CMK (cell line): ENCODE measurements at regions not wholly inside any gene's neighbourhood (a gene's known extent, or its start where the extent isn't known, plus 50 kb on each side); places are given as distances from the start of the nearest gene placed in this dataset.
"Not testable (repeated sequence)": the region's sequence is repeated elsewhere in the genome, so short reads cannot be mapped to it uniquely, and the experiment has no call there.

Source experiments
- DNase-seq: peaks from one replicate; pipeline ENCODE4 v3.0.0-alpha.2; 2010; ENCODE audit warnings: low read depth

- no peak for DNase-seq
Observed at GRCh38 chr2:117199511-117199910, 615.0 kb upstream of the DDX18 start.

- DNase-seq: no peak
Observed at GRCh38 chr2:117212562-117212961, 601.9 kb upstream of the DDX18 start.

DNA sequence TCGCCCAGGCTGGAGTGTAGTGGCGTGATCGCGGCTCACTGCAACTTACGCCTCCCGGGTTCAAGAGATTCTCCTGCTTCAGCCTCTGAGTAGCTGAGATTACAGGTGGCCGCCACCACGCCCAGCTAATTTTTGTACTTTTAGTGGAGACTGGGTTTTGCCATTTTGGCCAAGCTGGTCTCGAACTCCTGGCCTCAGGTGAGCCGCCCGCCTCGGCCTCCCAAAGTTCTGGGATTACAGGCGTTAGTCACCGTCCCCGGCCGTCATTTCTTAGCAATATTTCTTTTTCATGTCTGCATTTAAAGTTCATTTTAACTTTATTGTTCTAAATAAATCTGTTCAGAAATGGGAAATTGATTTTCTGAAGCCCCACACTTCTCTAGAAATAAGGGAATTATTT lies 597.3 kb upstream of the DDX18 start:
- DNase-seq: no peak

DNA sequence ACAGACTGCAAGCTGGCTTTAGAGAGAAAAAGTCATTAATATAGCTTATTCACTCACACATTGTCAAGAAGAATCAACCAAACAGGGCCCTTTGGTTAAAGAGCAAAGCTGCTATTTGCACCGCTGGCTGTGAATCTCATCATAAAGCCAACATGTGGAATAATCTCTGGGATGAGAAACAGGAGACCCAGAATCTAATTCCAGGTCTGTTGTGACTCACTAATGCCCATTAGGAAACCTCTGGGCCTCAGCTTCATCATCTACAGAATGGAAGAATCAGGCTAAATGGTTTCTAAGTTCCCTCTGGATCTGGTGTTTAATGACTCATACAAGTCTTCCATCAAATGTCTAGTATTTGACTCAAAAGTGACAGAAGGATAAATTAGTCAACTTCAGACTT lies 591.7 kb upstream of the DDX18 start:
- DNase-seq: no peak

DNA sequence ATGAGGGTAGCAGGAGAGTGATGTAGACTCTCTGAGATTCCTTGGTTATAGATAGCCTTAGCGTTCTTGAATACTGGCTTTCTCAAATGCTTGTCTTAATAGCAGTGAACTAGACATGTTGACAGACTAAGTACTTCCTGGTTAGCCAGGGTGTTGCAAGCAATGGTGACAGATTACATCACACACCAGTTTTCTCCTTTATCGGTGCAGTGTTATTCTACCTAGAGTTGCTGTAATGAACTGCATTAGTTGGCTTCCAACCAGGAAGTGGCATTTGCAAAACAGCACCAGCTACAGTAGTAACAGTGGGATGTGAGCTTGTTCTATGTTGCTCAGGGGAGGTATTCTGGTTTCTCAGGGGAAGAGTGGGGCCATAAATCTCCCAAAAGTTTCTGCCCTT lies 582.2 kb upstream of the DDX18 start:
- no peak for DNase-seq

DNA sequence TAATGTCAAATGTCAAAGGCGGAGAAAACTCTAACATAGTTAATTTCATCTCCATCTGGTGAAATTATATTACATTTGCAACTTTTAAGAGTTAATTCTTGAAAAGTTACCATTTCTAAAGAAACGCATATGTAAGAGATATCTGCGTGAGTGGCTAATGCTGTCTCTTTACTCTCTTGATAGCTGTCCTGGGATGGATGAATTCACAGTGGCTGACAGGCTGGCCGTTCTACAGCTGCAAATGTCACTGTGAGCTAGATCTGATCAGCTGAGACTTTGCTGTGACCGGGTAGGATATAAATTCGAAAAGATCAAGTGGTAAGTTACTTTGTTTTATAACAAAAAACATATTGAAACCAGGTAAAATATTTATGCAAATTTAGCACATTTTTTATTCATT lies 557.1 kb upstream of the DDX18 start:
- no peak for DNase-seq

- DNase-seq: no peak
Observed at GRCh38 chr2:117269574-117269973, 544.9 kb upstream of the DDX18 start.

DNA sequence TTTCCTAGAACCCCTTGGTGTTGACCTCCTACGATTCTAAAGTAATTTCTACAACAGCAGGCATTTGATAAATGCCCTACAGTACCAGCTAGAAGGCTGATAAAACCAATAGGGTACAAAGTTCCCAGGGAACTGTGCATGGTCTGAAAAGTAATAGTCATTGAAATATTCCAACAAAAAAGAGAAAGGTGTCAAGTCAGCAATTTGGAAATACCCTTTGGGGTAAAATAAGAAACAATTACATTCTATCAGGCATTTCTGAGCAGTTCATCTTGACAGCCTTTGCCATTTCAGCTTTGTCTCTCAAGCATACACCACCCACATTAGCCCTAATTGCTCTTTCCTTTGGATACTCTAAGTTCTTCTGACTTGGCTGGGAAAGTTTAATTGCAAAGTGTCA lies 542.9 kb upstream of the DDX18 start:
- no peak for DNase-seq

- no peak for DNase-seq
Observed at GRCh38 chr2:117273009-117273671, 541.4 kb upstream of the DDX18 start.

DNA sequence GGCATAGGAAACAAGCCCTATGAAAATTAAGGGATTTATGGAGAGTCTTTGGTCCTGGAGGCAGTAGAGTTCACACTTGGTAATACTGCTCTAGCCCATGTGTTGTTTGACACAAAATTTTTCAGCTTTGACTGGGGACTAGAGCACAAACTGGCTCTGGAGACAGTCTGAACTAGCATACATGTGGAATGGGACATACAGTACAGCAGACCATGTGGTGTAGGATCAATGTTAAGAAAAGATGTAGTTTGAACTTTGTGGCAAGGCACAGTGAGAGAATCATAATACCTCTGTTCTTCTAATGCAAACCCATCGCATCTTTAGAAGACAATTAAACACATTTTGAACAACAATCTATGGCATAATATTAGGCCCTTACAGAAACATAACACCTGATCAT lies 521.5 kb upstream of the DDX18 start:
- DNase-seq: no peak

DNA sequence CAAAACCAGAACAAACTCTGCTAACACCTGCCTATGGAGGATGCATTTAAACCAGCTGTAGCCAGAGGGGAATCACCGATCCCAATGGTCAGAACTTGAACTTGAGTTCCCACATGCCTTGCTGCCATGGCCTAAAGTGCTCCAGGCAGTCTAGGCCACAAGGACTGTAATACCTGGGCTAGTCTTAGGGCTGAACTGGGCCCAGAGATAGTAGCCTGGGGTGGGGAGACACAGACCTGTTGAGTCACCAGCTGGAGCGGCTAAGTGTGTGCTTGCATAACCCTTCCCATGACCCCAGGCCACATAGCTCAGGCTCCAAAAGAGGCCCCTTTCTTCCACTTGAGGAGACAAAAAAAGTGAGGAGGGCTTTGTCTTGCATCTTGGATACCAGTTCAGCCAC lies 515.0 kb upstream of the DDX18 start:
- DNase-seq: no peak

- no peak for DNase-seq
Observed at GRCh38 chr2:117308861-117309770, 505.4 kb upstream of the DDX18 start.

DNA sequence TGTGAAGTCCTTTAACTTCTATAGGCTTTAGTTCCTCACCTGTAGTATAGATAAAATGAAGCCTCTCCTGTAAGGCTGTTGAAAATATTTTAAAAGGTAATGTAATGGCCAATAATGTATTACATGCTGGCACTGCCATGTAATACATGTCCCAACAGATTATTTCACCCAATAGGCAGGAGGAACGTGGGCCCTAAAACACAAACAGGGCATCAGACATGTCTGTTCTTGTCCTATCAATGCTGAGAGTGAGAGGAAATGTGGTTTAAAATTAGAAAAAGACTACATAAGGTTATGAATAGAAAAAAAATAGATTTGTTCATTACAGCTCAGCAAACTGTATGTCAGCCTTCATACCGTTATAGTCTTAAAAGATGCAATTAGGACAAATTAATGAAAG lies 492.7 kb upstream of the DDX18 start:
- DNase-seq: no peak

- no peak for DNase-seq
Observed at GRCh38 chr2:117323331-117323730, 491.2 kb upstream of the DDX18 start.

- no peak for DNase-seq
Observed at GRCh38 chr2:117330641-117331040, 483.9 kb upstream of the DDX18 start.

GRCh38 chr2:117335967-117336366 lies 478.5 kb upstream of the DDX18 start:
- DNase-seq: no peak

GRCh38 chr2:117336496-117336895 lies 478.0 kb upstream of the DDX18 start:
- no peak for DNase-seq

GRCh38 chr2:117337981-117338380 lies 476.5 kb upstream of the DDX18 start:
- not testable (repeated sequence) for DNase-seq

- DNase-seq: no peak
Observed at GRCh38 chr2:117339980-117340379, 474.5 kb upstream of the DDX18 start.

- no peak for DNase-seq
Observed at GRCh38 chr2:117341690-117342089, 472.8 kb upstream of the DDX18 start.

GRCh38 chr2:117342415-117342814 lies 472.1 kb upstream of the DDX18 start:
- DNase-seq: no peak

- DNase-seq: no peak
Observed at GRCh38 chr2:117349687-117350086, 464.8 kb upstream of the DDX18 start.

DNA sequence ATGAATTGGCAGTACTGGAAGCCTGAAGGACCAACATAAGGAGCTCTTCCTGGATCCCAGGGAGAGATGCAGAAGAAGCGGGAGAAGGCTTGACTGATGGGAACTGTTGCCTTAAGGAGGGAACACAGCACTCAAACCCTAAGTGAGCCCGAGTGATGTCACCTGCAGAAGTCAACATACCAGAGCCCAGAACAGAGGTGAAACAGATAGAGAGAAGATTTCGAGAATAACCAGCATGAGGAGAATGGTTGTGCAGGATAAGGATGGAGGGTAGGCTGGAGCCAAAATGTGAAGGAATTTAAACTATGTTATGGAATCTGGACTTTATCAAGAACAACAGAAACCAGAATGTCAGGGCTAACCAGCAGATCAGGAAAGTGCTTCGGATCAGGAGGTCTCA lies 463.1 kb upstream of the DDX18 start:
- DNase-seq: no peak
